Endodermal cell (in vitro differentiated cells): ENCODE measurements at regions not wholly inside any gene's neighbourhood (a gene's known extent, or its start where the extent isn't known, plus 50 kb on each side); places are given as distances from the start of the nearest gene placed in this dataset.
"Not testable (repeated sequence)": the region's sequence is repeated elsewhere in the genome, so short reads cannot be mapped to it uniquely, and the experiment has no call there.

ENCODE experiments used
- DNase-seq: peaks from one replicate; pipeline ENCODE4 v3.0.0-alpha.2; 2017
- H3K27ac ChIP-seq: 2 replicates; pipeline ENCODE4 v1.5.1; 2013; ENCODE audit warnings: mild to moderate bottlenecking, low read depth, low read length, moderate library complexity
- H3K27me3 ChIP-seq: 2 replicates; pipeline ENCODE4 v1.6.1; 2013; ENCODE audit warnings: mild to moderate bottlenecking, low read length, moderate library complexity; ENCODE audit not compliant: insufficient read depth, control insufficient read depth, poor library complexity, severe bottlenecking
- H3K36me3 ChIP-seq: 2 replicates; pipeline ENCODE4 v1.7.0; 2013; ENCODE audit warnings: mild to moderate bottlenecking, low read length, moderate library complexity; ENCODE audit not compliant: control insufficient read depth, insufficient read depth
- H3K4me1 ChIP-seq: one replicate; pipeline ENCODE4 v1.7.0; 2013; ENCODE audit warnings: low read length; ENCODE audit not compliant: control insufficient read depth, insufficient read depth
- H3K4me3 ChIP-seq: 2 replicates; pipeline ENCODE4 v1.5.1; 2013; ENCODE audit warnings: mild to moderate bottlenecking, low read length, moderate library complexity
- H3K9ac ChIP-seq: 2 replicates; pipeline ENCODE4 v1.6.1; 2013; ENCODE audit warnings: mild to moderate bottlenecking, low read length, moderate library complexity; ENCODE audit not compliant: poor library complexity, severe bottlenecking; ENCODE audit errors: extremely low read depth
- H3K9me3 ChIP-seq: 2 replicates; pipeline ENCODE4 v1.6.1; 2013; ENCODE audit warnings: mild to moderate bottlenecking, low read length, moderate library complexity; ENCODE audit not compliant: control insufficient read depth
- H3K27ac Mint-ChIP-seq: 2 replicates; pipeline ENCODE4 v1.8.0; 2020; ENCODE audit warnings: mixed read lengths
- H3K27me3 Mint-ChIP-seq: 2 replicates; pipeline ENCODE4 v1.8.0; 2021; ENCODE audit warnings: mild to moderate bottlenecking, mixed read lengths; ENCODE audit not compliant: insufficient read depth
- H3K36me3 Mint-ChIP-seq: 2 replicates; pipeline ENCODE4 v1.8.0; 2020; ENCODE audit warnings: low read depth, mixed read lengths
- H3K4me1 Mint-ChIP-seq: 2 replicates; pipeline ENCODE4 v1.8.0; 2020; ENCODE audit warnings: mixed read lengths
- H3K4me3 Mint-ChIP-seq: 2 replicates; pipeline ENCODE4 v1.8.0; 2020; ENCODE audit warnings: mild to moderate bottlenecking, moderate library complexity, mixed read lengths
- H3K9me3 Mint-ChIP-seq: 2 replicates; pipeline ENCODE4 v1.8.0; 2020; ENCODE audit warnings: mild to moderate bottlenecking, mixed read lengths
- WGBS, 2 experiments: methylation state at CpG; one replicate each; pipeline versions ENCODE4 v1.1.5 to v1.1.7; 2013; ENCODE audit warnings: missing lambda C conversion rate in 2 of 2, mixed read lengths in 1 of 2; ENCODE audit not compliant: insufficient coverage in 1 of 2, insufficient read length in 1 of 2; 5-methylcytosine and 5-hydroxymethylcytosine counted together
- TF ChIP-seq, protein P1 (sequence below): fragments of 200-600 bp; sonication (generic); conservative IDR thresholded peaks from 2 replicates; pipeline ENCODE4 v1.5.0; 2021; ENCODE audit warnings: antibody characterized with exemption, mild to moderate bottlenecking

DNA sequence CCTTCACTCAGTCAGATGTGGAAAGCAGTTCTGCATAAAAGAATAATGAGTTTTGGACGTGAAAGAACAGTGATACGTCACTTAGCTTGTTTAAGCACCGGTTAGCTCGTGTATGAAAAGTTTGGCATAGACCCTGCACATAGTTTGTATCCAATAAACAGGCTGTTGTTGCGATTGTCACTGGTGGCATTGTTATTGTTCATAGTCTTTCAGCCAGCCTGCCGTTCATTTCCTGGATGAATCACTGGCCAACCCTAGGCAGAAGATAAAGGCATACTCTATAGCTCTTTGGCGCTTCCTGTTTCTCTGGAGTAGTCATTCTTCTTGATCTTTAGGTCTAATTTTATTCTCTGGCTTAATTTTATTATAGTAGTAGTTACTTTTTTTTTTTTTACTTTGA is 57.8 kb upstream of the ANKRD30A start:
- 80 to 88% methylated on average over 7 of the region's 7 CpGs for WGBS, 2 experiments
- no peak overlapping the region for H3K27ac Mint-ChIP-seq
- H3K4me1 ChIP-seq = no peaks in the 10 kb centered on the region
- no peak overlapping the region for H3K4me3 Mint-ChIP-seq
- H3K9ac ChIP-seq = no peak overlapping the region
- no peaks in the 10 kb centered on the region for H3K27me3 ChIP-seq
- no peaks in the 10 kb centered on the region for H3K4me1 Mint-ChIP-seq
- H3K9me3 Mint-ChIP-seq = peaks cover 76% of the 10 kb centered on the region
- no peaks in the 10 kb centered on the region for H3K36me3 ChIP-seq
- DNase-seq = no peak
- H3K9me3 ChIP-seq = peaks cover 61% of the 10 kb centered on the region
- H3K4me3 ChIP-seq = no peak overlapping the region
- peaks cover 2% of the 10 kb centered on the region for H3K36me3 Mint-ChIP-seq
- TF ChIP-seq, protein P1, sequence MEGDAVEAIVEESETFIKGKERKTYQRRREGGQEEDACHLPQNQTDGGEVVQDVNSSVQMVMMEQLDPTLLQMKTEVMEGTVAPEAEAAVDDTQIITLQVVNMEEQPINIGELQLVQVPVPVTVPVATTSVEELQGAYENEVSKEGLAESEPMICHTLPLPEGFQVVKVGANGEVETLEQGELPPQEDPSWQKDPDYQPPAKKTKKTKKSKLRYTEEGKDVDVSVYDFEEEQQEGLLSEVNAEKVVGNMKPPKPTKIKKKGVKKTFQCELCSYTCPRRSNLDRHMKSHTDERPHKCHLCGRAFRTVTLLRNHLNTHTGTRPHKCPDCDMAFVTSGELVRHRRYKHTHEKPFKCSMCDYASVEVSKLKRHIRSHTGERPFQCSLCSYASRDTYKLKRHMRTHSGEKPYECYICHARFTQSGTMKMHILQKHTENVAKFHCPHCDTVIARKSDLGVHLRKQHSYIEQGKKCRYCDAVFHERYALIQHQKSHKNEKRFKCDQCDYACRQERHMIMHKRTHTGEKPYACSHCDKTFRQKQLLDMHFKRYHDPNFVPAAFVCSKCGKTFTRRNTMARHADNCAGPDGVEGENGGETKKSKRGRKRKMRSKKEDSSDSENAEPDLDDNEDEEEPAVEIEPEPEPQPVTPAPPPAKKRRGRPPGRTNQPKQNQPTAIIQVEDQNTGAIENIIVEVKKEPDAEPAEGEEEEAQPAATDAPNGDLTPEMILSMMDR = no peak
- H3K27me3 Mint-ChIP-seq = no peaks in the 10 kb centered on the region
- no peak overlapping the region for H3K27ac ChIP-seq

DNA sequence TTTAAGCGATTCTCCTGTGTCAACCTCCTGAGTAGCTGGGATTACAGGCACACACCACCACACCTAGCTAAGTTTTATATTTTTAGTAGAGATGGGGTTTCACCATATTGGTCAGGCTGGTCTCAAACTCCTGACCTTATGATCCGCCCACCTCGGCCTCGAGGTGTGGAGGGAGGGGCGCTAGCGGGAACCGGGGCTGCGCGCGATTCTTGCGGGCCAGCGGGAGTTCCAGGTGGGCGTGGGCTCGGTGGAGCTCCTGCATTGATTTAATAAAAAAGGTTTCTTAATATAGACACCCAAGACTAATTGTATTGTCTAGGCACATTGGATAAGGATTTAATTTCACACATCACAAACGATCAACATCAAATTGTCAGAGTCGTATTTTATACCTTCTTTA is 63.1 kb upstream of the ANKRD30A start:
- not testable (repeated sequence) for H3K27ac Mint-ChIP-seq, H3K27me3 ChIP-seq, H3K4me1 Mint-ChIP-seq, H3K4me1 ChIP-seq, H3K9ac ChIP-seq, H3K36me3 Mint-ChIP-seq, H3K4me3 ChIP-seq, H3K4me3 Mint-ChIP-seq, H3K36me3 ChIP-seq, H3K27me3 Mint-ChIP-seq, DNase-seq, H3K27ac ChIP-seq
- H3K9me3 Mint-ChIP-seq = peaks cover 82% of the 10 kb centered on the region
- 92 to 93% methylated on average over 3 to 16 of the region's 16 CpGs for WGBS, 2 experiments
- peaks cover 68% of the 10 kb centered on the region for H3K9me3 ChIP-seq

DNA sequence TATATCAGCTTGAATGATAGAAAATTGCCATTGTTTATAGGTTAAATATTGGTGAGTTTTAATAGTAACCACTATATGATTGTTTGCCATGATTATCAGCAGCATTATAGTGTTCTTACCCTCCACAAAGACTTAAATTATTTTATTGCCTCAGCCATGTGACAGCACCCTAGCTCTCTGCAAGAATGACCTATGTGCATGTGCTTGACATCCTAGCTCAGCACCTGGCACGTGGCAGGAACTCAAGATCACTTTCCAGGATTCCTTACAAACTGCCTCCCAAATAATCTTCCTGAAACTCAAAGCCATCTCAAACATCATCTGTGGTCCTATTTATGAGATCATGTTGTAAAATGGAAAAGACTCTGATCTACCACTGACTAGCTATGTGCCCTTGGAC is 68.1 kb upstream of the ANKRD30A start:
- H3K4me3 Mint-ChIP-seq = no peak overlapping the region
- Histone ChIP-seq H3K27ac (no peak overlapping the region), H3K9me3 (peaks cover 54% of the 10 kb centered on the region), H3K4me3 (no peak overlapping the region), H3K4me1 (no peaks in the 10 kb centered on the region), H3K27me3 (no peaks in the 10 kb centered on the region), H3K36me3 (no peaks in the 10 kb centered on the region), H3K9ac (no peak overlapping the region)
- no peaks in the 10 kb centered on the region for H3K27me3 Mint-ChIP-seq
- DNase-seq = no peak
- TF ChIP-seq, protein P1 = no peak
- H3K4me1 Mint-ChIP-seq = no peaks in the 10 kb centered on the region
- 0 to 12% methylated on average over 1 of the region's 1 CpG for WGBS, 2 experiments
- H3K27ac Mint-ChIP-seq = no peak overlapping the region
- peaks cover 83% of the 10 kb centered on the region for H3K9me3 Mint-ChIP-seq
- H3K36me3 Mint-ChIP-seq = no peaks in the 10 kb centered on the region

DNA sequence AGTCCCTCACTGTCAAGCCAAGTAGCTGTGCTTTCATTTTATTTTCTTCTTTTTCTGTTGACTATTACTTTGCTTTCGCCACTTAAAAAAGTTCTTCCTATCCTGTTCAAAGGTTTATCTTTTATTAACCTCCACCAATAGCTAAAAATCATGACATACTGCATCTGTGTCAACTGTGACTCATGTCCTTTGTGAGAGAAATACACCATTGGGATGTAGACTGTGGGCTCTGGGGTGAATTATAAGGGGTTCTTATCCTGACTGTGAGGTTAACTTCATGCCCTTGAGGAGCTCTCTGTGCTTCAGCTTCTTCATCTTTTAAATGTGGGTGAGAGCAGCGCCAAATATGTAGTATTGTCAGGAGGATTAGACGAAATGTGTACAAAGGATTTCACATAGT is 71.9 kb upstream of the ANKRD30A start:
- Mint-ChIP-seq H3K36me3 (no peaks in the 10 kb centered on the region), H3K9me3 (peaks cover 86% of the 10 kb centered on the region), H3K27me3 (no peaks in the 10 kb centered on the region), H3K4me1 (no peaks in the 10 kb centered on the region), H3K4me3 (no peak overlapping the region), H3K27ac (no peak overlapping the region)
- Histone ChIP-seq H3K27me3 (no peaks in the 10 kb centered on the region), H3K27ac (no peak overlapping the region), H3K36me3 (no peaks in the 10 kb centered on the region), H3K9me3 (peaks cover 57% of the 10 kb centered on the region), H3K4me1 (no peaks in the 10 kb centered on the region), H3K4me3 (no peak overlapping the region), H3K9ac (no peak overlapping the region)
- 60 to 100% methylated on average over 1 to 2 of the region's 3 CpGs for WGBS, 2 experiments
- DNase-seq = no peak
- TF ChIP-seq, protein P1 = no peak

DNA sequence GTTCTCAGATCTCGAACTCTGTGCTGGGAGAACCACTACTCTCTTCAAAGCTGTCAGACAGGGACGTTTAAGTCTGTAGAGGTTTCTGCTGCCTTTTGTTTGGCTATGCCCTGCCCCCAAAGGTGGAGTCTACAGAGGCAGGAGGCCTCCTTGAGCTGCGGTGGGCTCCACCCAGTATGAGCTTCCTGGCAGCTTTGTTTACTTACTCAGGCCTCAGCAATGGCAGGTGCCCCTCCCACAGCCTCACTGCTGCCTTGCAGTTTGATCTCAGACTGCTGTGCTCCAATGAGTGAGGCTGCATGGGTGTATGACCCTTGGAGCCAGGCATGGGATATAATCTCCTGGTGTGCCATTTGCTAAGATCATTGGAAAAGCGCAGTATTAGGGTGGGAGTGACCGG is 75.4 kb upstream of the ANKRD30A start:
- peaks cover 94% of the 10 kb centered on the region for H3K9me3 Mint-ChIP-seq
- H3K27ac ChIP-seq, H3K4me3 Mint-ChIP-seq: not testable (repeated sequence)

More for the DNA sequence above, 75.4 kb upstream of the ANKRD30A start:
- 84 to 86% methylated on average over 4 to 5 of the region's 5 CpGs for WGBS, 2 experiments
- DNase-seq, H3K4me1 ChIP-seq, H3K27me3 Mint-ChIP-seq, H3K36me3 Mint-ChIP-seq, H3K27ac Mint-ChIP-seq, H3K4me1 Mint-ChIP-seq, H3K9ac ChIP-seq, H3K27me3 ChIP-seq, H3K4me3 ChIP-seq, H3K36me3 ChIP-seq: not testable (repeated sequence)
- H3K9me3 ChIP-seq = peaks cover 47% of the 10 kb centered on the region
